ENCODE measurements at regions not wholly inside any gene's neighbourhood (a gene's known extent, or its start where the extent isn't known, plus 50 kb on each side); places are given as distances from the start of the nearest gene placed in this dataset.

DNA sequence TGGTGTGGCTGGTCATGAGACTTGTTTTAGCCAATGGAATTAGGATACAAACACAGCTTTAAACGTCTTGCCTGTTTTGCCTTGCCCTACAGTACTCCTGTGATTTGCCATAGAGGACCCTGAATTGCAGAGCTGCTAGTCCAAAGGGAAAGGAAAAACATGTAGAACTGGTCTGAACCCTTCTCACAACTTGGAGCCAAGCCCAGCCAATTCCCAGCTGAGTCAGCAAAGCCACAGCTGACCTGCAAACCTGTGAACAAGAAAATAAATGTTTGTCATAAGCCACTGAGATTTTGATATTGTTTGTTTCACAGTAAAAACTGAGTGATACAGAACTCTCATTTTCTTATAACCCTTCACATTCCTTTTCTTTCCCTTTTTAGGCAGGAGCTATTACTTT, 360.5 kb upstream of the API5 start:
- DNase-seq (ENCODE audit: low spot score) (no peak), ATAC-seq (ENCODE audit: low FRiP score) (no peak)
- TF ChIP-seq CTCF (IDR thresholded peaks at IDR 0.05): no peak

GRCh38 chr11:42957831-42958230, 354.0 kb upstream of the API5 start:
- DNase-seq (ENCODE audit: low spot score) (no peak), ATAC-seq (ENCODE audit: low FRiP score) (no peak)
- TF ChIP-seq CTCF (IDR thresholded peaks at IDR 0.05): no peak

GRCh38 chr11:42958635-42959034, 353.2 kb upstream of the API5 start:
- TF ChIP-seq CTCF (IDR thresholded peaks at IDR 0.05): no peak
- ATAC-seq (ENCODE audit: low FRiP score) (no peak), DNase-seq (ENCODE audit: low spot score) (no peak)

GRCh38 chr11:42960521-42961088, 351.2 kb upstream of the API5 start:
- no peak for DNase-seq (ENCODE audit: low spot score)
- ATAC-seq (ENCODE audit: low FRiP score): no peak
- TF ChIP-seq CTCF (IDR thresholded peaks at IDR 0.05): no peak

GRCh38 chr11:42967653-42968052, 344.1 kb upstream of the API5 start:
- DNase-seq (ENCODE audit: low spot score): no peak
- ATAC-seq (ENCODE audit: low FRiP score): no peak
- TF ChIP-seq CTCF (IDR thresholded peaks at IDR 0.05): no peak

- DNase-seq (ENCODE audit: low spot score) (no peak), ATAC-seq (ENCODE audit: low FRiP score) (no peak)
- TF ChIP-seq CTCF (IDR thresholded peaks at IDR 0.05): no peak
Measured at GRCh38 chr11:42972741-42973140, 339.1 kb upstream of the API5 start.

DNA sequence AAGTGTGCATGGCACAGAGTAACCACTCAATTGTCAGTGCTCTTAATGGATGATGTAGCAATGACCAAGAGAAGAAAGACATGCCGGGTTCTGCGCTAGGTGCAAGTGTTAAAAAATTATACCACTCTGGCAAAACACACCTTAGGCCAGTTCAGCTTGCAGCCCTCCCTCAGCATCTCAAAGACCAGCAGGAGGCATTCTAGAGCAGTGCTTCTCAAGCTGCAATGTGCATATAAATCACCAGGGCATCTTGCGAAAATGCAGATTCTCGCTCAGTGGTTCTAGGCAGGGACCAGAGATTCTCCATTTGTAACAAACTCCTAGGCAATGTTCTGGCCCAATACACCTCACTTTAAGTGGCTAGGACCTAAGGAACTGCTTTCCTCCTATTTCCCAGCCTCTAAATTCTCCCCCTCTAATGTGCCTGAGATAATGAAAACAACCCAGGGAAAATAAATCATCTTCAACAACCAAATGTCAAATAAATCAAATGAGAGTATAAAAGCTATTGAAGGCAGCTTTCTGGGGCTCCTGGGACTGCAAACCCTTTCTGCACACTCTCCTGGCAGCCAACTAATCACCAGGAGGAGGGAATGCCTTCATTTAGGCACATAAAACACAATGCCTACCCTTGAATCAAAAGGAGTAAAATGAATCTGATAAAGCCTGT, 337.2 kb upstream of the API5 start:
- DNase-seq (ENCODE audit: low spot score) (no peak), ATAC-seq (ENCODE audit: low FRiP score) (no peak)

More for the DNA sequence above, 337.2 kb upstream of the API5 start:
- no peak for TF ChIP-seq CTCF (IDR thresholded peaks at IDR 0.05)

All from omental fat pad (tissue), 3 donors.